IMR-90 (cell line): ENCODE measurements at regions not wholly inside any gene's neighbourhood (a gene's known extent, or its start where the extent isn't known, plus 50 kb on each side); places are given as distances from the start of the nearest gene placed in this dataset.
A peak's percentile ranks its signal among the peaks of the same experiment; 100 is the strongest.

ENCODE experiments used
- ATAC-seq: fragments of 200-7000 bp; cut with Tn5 transposase; 2 replicates; pipeline ENCODE4 v1.9.1; 2020; ENCODE audit warnings: low read depth, mild to moderate bottlenecking, moderate library complexity
- BruUV-seq: library from RNA; stranded (reverse); fragments of 400-500 nt; replicated peaks from 2 replicates; lab custom pipeline; 2021; lab: Mats Ljungman, UMichigan
- CTCF ChIA-PET: fragments of 300-600 bp; formaldehyde crosslinking; extraction: SDS; loops from one replicate; lab custom pipeline; 2021; ENCODE audit warnings: antibody characterized with exemption; lab: Yijun Ruan, JAX
- POLR2A ChIA-PET: fragments of 300-600 bp; sonication (Branson Sonifier 250); formaldehyde crosslinking; loops from one replicate; lab custom pipeline; 2022; ENCODE audit warnings: antibody characterized with exemption; ENCODE audit not compliant: unreplicated experiment; lab: Charles Lee
- DNase-seq: peaks from one replicate; pipeline ENCODE4 v3.0.0; 2013
- H2AFZ ChIP-seq: replicated peaks from 2 replicates; pipeline ENCODE3; 2013; ENCODE audit warnings: low read length, mild to moderate bottlenecking; ENCODE audit not compliant: poor library complexity
- H2AK5ac ChIP-seq: 2 replicates; pipeline ENCODE4 v1.6.1; 2013; ENCODE audit warnings: low read depth, low read length, inconsistent platforms
- H2AK9ac ChIP-seq: replicated peaks from 2 replicates; pipeline ENCODE3; 2013; ENCODE audit warnings: mild to moderate bottlenecking, low read depth, low read length, moderate library complexity; ENCODE audit not compliant: poor library complexity
- H2BK120ac ChIP-seq: 2 replicates; pipeline ENCODE4 v1.6.1; 2013; ENCODE audit warnings: low read depth, low read length, inconsistent platforms
- H2BK15ac ChIP-seq: 3 replicates; pipeline ENCODE4 v1.6.1; 2013; ENCODE audit warnings: low read depth, low read length, inconsistent platforms
- H2BK20ac ChIP-seq: 2 replicates; pipeline ENCODE4 v1.6.1; 2013; ENCODE audit warnings: low read depth, mild to moderate bottlenecking, inconsistent platforms, low read length, moderate library complexity
- H2BK5ac ChIP-seq: 2 replicates; pipeline ENCODE4 v1.6.1; 2013; ENCODE audit warnings: mild to moderate bottlenecking, low read depth, low read length, inconsistent platforms; ENCODE audit not compliant: poor library complexity, severe bottlenecking
- H3K14ac ChIP-seq: replicated peaks from 2 replicates; pipeline ENCODE4 v1.6.1; 2013; ENCODE audit warnings: low read depth, low read length, inconsistent platforms
- H3K18ac ChIP-seq: 2 replicates; pipeline ENCODE4 v1.6.1; 2013; ENCODE audit warnings: low read depth, low read length, control low read depth
- H3K23ac ChIP-seq: 2 replicates; pipeline ENCODE4 v1.6.1; 2013; ENCODE audit warnings: low read depth, low read length, inconsistent platforms
- H3K27ac ChIP-seq: 2 replicates; pipeline ENCODE4 v1.5.1; 2013; ENCODE audit warnings: mild to moderate bottlenecking, control low read depth, low read length; ENCODE audit not compliant: insufficient read depth
- H3K27me3 ChIP-seq: 2 replicates; pipeline ENCODE4 v1.6.1; 2013; ENCODE audit warnings: low read length; ENCODE audit not compliant: control insufficient read depth, insufficient read depth
- H3K36me3 ChIP-seq: 2 replicates; pipeline ENCODE4 v1.6.1; 2013; ENCODE audit warnings: low read length, mixed read lengths; ENCODE audit not compliant: control insufficient read depth, insufficient read depth
- H3K4ac ChIP-seq: 2 replicates; pipeline ENCODE4 v1.6.1; 2013; ENCODE audit warnings: low read depth, low read length, inconsistent platforms
- H3K4me1 ChIP-seq: 2 replicates; pipeline ENCODE4 v1.6.1; 2013; ENCODE audit warnings: low read length, mixed read lengths; ENCODE audit not compliant: control insufficient read depth, insufficient read depth
- H3K4me2 ChIP-seq: 2 replicates; pipeline ENCODE4 v1.6.1; 2013; ENCODE audit warnings: low read depth, mild to moderate bottlenecking, control low read depth, low read length, moderate library complexity
- H3K4me3 ChIP-seq: 2 replicates; pipeline ENCODE4 v1.5.1; 2013; ENCODE audit warnings: low read depth, mild to moderate bottlenecking, control low read depth, low read length, moderate library complexity; ENCODE audit not compliant: insufficient read depth
- H3K56ac ChIP-seq: 2 replicates; pipeline ENCODE4 v1.6.1; 2013; ENCODE audit warnings: low read length, inconsistent platforms; ENCODE audit not compliant: insufficient read depth; ENCODE audit errors: extremely low read depth
- H3K79me1 ChIP-seq, 2 experiments: 2 replicates each; pipeline ENCODE4 v1.6.1; 2013; ENCODE audit warnings: low read length in 2 of 2, inconsistent platforms in 1 of 2, low read depth in 1 of 2
- H3K9ac ChIP-seq: 2 replicates; pipeline ENCODE4 v1.6.1; 2013; ENCODE audit warnings: low read depth, low read length, control low read depth
- H3K9me1 ChIP-seq: 2 replicates; pipeline ENCODE4 v1.6.1; 2013; ENCODE audit warnings: low read length, inconsistent platforms; ENCODE audit not compliant: insufficient read depth
- H3K9me3 ChIP-seq: 2 replicates; pipeline ENCODE4 v1.6.1; 2013; ENCODE audit warnings: low read length; ENCODE audit not compliant: control insufficient read depth, insufficient read depth
- H4K20me1 ChIP-seq: 2 replicates; pipeline ENCODE4 v1.6.1; 2013; ENCODE audit warnings: low read length, inconsistent platforms; ENCODE audit not compliant: insufficient read depth
- H4K5ac ChIP-seq: 2 replicates; pipeline ENCODE4 v1.6.1; 2013; ENCODE audit warnings: mild to moderate bottlenecking, low read depth, low read length, control low read depth
- H4K8ac ChIP-seq, 2 experiments: 2 replicates each; pipeline ENCODE4 v1.6.1; 2013; ENCODE audit warnings: low read depth in 2 of 2, low read length in 2 of 2, control low read depth in 1 of 2, inconsistent platforms in 1 of 2
- H4K91ac ChIP-seq: 2 replicates; pipeline ENCODE4 v1.6.1; 2013; ENCODE audit warnings: low read depth, low read length, inconsistent platforms; ENCODE audit not compliant: insufficient read depth
- CHD1 ChIP-seq: IDR thresholded peaks from 2 replicates; pipeline ENCODE4 v1.6.1; 2012; ENCODE audit warnings: low read depth, low read length, improper control_type of control experiment
- MAFK ChIP-seq: IDR thresholded peaks from 2 replicates; pipeline ENCODE4 v1.6.1; 2012; ENCODE audit warnings: low read depth, low read length, improper control_type of control experiment
- NFE2L2 ChIP-seq: fragments of 150-350 bp; IDR thresholded peaks from 2 replicates; pipeline ENCODE4 v1.6.1; 2016; ENCODE audit warnings: low read depth, mild to moderate bottlenecking, low read length
- RAD21 ChIP-seq: IDR thresholded peaks from 2 replicates; pipeline ENCODE4 v1.6.1; 2012; ENCODE audit warnings: low read length, improper control_type of control experiment
- SMC3 ChIP-seq: fragments of 150-350 bp; IDR thresholded peaks from 2 replicates; pipeline ENCODE4 v1.6.1; 2016; ENCODE audit warnings: low read depth, mild to moderate bottlenecking, antibody characterized with exemption, low read length, moderate library complexity
- WGBS, 2 experiments: methylation state at CpG; one replicate each; pipeline versions ENCODE4 v1.1.5 to v1.1.7; 2013; ENCODE audit warnings: missing lambda C conversion rate in 2 of 2; ENCODE audit not compliant: insufficient read length in 1 of 2; ENCODE audit errors: extremely low coverage in 2 of 2; 5-methylcytosine and 5-hydroxymethylcytosine counted together
- dilution Hi-C: fragments of 300-500 bp; cut with HindIII; formaldehyde crosslinking; loops from one replicate; pipeline ENCODE4 v1.14.3; 2018; ENCODE audit warnings: low sequenced_read_pairs; ENCODE audit not compliant: unreplicated experiment
- in situ Hi-C: fragments of 300-500 bp; cut with MboI; formaldehyde crosslinking; loops from 3 replicates; pipeline ENCODE4 v1.14.3; 2019; ENCODE audit warnings: low sequenced_read_pairs, inconsistent platforms, mixed read lengths
- intact Hi-C: fragments of 100-400 bp; cut with micrococcal nuclease; formaldehyde crosslinking; loops from 2 replicates; pipeline ENCODE4 v1.10.0; 2022
- TF ChIP-seq, protein P1 (sequence below): conservative IDR thresholded peaks from 2 replicates; pipeline ENCODE4 v1.5.1; 2012; ENCODE audit warnings: mild to moderate bottlenecking, low read depth, low read length, improper control_type of control experiment

DNA sequence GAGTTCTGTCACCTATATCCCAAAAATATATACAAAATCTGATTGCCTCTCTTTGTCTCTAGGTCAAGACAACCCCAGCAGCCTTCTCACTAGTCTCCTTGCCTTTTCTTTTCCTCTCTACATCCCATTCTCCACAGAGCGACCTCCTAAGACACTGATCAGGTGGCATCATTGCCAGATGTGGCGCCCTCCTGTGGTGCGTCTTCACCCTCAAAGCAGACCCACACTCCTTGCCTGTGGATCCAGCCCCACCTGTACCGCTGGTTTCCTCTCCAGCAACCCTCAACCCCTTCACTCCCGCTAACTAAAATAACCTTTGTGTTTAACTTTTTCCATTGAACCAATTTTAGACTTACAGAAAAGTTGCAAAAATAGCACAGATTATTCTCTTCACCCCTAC is 273.3 kb downstream of the GLI2 start:
- no peaks in the 10 kb centered on the region for H3K4me1 ChIP-seq
- H4K91ac ChIP-seq: no peak overlapping the region
- H3K27me3 ChIP-seq: peaks cover 21% of the 10 kb centered on the region
- H3K9me1 ChIP-seq: 0 out of 2 replicates have a peak, but pooled peaks cover 2% of the 10 kb centered on the region
- H3K27ac ChIP-seq: no peak overlapping the region
- dilution Hi-C loops: no loop called here
- no peak overlapping the region for H2BK5ac ChIP-seq
- no peak overlapping the region for H3K4me3 ChIP-seq
- H3K14ac ChIP-seq: no peak overlapping the region
- H3K4me2 ChIP-seq: no peak overlapping the region
- H4K8ac ChIP-seq: no peak overlapping the region
- peaks cover 6% of the 10 kb centered on the region for H3K9me3 ChIP-seq
- no peak overlapping the region for H2AFZ ChIP-seq
- no peaks in the 10 kb centered on the region for H3K36me3 ChIP-seq
- no peak overlapping the region for H2AK9ac ChIP-seq
- WGBS, 2 experiments: 77% methylated on average over 3 of the region's 5 CpGs; no CpG with 5 or more reads in 1 of the 2 experiments
- BruUV-seq: no TSS peak
- DNase-seq: no peak
- H2AK5ac ChIP-seq: no peak overlapping the region
- no peak overlapping the region for H3K9ac ChIP-seq
- H3K18ac ChIP-seq: no peak overlapping the region
- H3K23ac ChIP-seq: no peak overlapping the region
- no peak overlapping the region for H2BK15ac ChIP-seq
- in situ Hi-C loops: no loop called here
- no peak overlapping the region for H3K56ac ChIP-seq
- H2BK20ac ChIP-seq: no peak overlapping the region
- no peak overlapping the region for H4K5ac ChIP-seq
- H3K4ac ChIP-seq: no peak overlapping the region
- H2BK120ac ChIP-seq: no peak overlapping the region
- intact Hi-C loops: no loop called here
- no peaks in the 10 kb centered on the region for H4K20me1 ChIP-seq
- ChIA-PET POLR2A (no interaction called here), CTCF (no interaction called here)
- no peaks in the 10 kb centered on the region for H3K79me1 ChIP-seq
- TF ChIP-seq MAFK: no peak
- TF ChIP-seq NFE2L2: no peak
- TF ChIP-seq, protein P1, sequence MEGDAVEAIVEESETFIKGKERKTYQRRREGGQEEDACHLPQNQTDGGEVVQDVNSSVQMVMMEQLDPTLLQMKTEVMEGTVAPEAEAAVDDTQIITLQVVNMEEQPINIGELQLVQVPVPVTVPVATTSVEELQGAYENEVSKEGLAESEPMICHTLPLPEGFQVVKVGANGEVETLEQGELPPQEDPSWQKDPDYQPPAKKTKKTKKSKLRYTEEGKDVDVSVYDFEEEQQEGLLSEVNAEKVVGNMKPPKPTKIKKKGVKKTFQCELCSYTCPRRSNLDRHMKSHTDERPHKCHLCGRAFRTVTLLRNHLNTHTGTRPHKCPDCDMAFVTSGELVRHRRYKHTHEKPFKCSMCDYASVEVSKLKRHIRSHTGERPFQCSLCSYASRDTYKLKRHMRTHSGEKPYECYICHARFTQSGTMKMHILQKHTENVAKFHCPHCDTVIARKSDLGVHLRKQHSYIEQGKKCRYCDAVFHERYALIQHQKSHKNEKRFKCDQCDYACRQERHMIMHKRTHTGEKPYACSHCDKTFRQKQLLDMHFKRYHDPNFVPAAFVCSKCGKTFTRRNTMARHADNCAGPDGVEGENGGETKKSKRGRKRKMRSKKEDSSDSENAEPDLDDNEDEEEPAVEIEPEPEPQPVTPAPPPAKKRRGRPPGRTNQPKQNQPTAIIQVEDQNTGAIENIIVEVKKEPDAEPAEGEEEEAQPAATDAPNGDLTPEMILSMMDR: 0 out of 2 replicates have a peak, but pooled peaks have one; percentile 17
- no peak for TF ChIP-seq CHD1
- TF ChIP-seq SMC3: 0 out of 2 replicates have a peak, but pooled peaks have one; percentile 15
- TF ChIP-seq RAD21: no peak
- ATAC-seq: no peak
